ENCODE measurements at regions not wholly inside any gene's neighbourhood (a gene's known extent, or its start where the extent isn't known, plus 50 kb on each side); places are given as distances from the start of the nearest gene placed in this dataset.
"Not testable (repeated sequence)": the region's sequence is repeated elsewhere in the genome, so short reads cannot be mapped to it uniquely, and the experiment has no call there.

- not testable (repeated sequence) for TF ChIP-seq EP300 (IDR thresholded peaks at IDR 0.05)
- TF ChIP-seq, protein P1, sequence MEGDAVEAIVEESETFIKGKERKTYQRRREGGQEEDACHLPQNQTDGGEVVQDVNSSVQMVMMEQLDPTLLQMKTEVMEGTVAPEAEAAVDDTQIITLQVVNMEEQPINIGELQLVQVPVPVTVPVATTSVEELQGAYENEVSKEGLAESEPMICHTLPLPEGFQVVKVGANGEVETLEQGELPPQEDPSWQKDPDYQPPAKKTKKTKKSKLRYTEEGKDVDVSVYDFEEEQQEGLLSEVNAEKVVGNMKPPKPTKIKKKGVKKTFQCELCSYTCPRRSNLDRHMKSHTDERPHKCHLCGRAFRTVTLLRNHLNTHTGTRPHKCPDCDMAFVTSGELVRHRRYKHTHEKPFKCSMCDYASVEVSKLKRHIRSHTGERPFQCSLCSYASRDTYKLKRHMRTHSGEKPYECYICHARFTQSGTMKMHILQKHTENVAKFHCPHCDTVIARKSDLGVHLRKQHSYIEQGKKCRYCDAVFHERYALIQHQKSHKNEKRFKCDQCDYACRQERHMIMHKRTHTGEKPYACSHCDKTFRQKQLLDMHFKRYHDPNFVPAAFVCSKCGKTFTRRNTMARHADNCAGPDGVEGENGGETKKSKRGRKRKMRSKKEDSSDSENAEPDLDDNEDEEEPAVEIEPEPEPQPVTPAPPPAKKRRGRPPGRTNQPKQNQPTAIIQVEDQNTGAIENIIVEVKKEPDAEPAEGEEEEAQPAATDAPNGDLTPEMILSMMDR (IDR thresholded peaks at IDR 0.05): not testable (repeated sequence)
These were observed 292.9 kb downstream of the PRDM9 start for GRCh38 chr5:23800307-23800706.

Data from gastroesophageal sphincter (tissue), 3 donors.